Osteoblast (primary cell): ENCODE measurements at regions not wholly inside any gene's neighbourhood (a gene's known extent, or its start where the extent isn't known, plus 50 kb on each side); places are given as distances from the start of the nearest gene placed in this dataset.

Experiments used
- DNase-seq: peaks from one replicate; pipeline ENCODE4 v3.0.0; 2011; ENCODE audit warnings: low spot score, mixed read lengths; ENCODE audit not compliant: insufficient read length; ENCODE audit errors: missing footprints
- H2AFZ ChIP-seq: 2 replicates; pipeline ENCODE4 v1.6.0; 2011; ENCODE audit warnings: mild to moderate bottlenecking, low read length
- H3K27ac ChIP-seq: 2 replicates; pipeline ENCODE4 v1.5.1; 2011; ENCODE audit warnings: mild to moderate bottlenecking, low read depth, low read length, moderate library complexity
- H3K27me3 ChIP-seq: 2 replicates; pipeline ENCODE4 v1.6.0; 2012; ENCODE audit warnings: mild to moderate bottlenecking, control low read depth, inconsistent platforms, low read length, moderate library complexity; ENCODE audit not compliant: insufficient read depth
- H3K36me3 ChIP-seq: 2 replicates; pipeline ENCODE4 v1.5.1; 2011; ENCODE audit warnings: mild to moderate bottlenecking, low read length, control low read depth, moderate library complexity; ENCODE audit not compliant: insufficient read depth
- H3K4me1 ChIP-seq: 2 replicates; pipeline ENCODE4 v1.5.1; 2011; ENCODE audit warnings: mild to moderate bottlenecking, low read length, control low read depth, moderate library complexity; ENCODE audit not compliant: insufficient read depth
- H3K4me2 ChIP-seq: 2 replicates; pipeline ENCODE4 v1.6.0; 2011; ENCODE audit warnings: mild to moderate bottlenecking, low read length; ENCODE audit not compliant: insufficient read depth
- H3K4me3 ChIP-seq: fragments of 200-600 bp; sonication (generic); 3 replicates; pipeline ENCODE4 v1.5.1; 2012; ENCODE audit warnings: mild to moderate bottlenecking, low read length, inconsistent platforms; ENCODE audit not compliant: insufficient read depth
- H3K79me2 ChIP-seq: 2 replicates; pipeline ENCODE4 v1.6.0; 2012; ENCODE audit warnings: mild to moderate bottlenecking, low read length, control low read depth, inconsistent platforms; ENCODE audit not compliant: insufficient read depth
- H3K9me3 ChIP-seq: 2 replicates; pipeline ENCODE4 v1.5.1; 2011; ENCODE audit warnings: low read depth, low read length, control low read depth
- H4K20me1 ChIP-seq: 2 replicates; pipeline ENCODE4 v1.6.0; 2012; ENCODE audit warnings: mild to moderate bottlenecking, low read length, control low read depth; ENCODE audit not compliant: insufficient read depth
- TF ChIP-seq, protein P1 (sequence below): IDR thresholded peaks from 2 replicates; pipeline ENCODE4 v1.5.1; 2011; ENCODE audit warnings: mild to moderate bottlenecking, low read depth, low read length, moderate library complexity; ENCODE audit errors: extremely low read depth

GRCh38 chr15:93640411-93640962 lies 551.5 kb upstream of the RGMA start:
- TF ChIP-seq, protein P1, sequence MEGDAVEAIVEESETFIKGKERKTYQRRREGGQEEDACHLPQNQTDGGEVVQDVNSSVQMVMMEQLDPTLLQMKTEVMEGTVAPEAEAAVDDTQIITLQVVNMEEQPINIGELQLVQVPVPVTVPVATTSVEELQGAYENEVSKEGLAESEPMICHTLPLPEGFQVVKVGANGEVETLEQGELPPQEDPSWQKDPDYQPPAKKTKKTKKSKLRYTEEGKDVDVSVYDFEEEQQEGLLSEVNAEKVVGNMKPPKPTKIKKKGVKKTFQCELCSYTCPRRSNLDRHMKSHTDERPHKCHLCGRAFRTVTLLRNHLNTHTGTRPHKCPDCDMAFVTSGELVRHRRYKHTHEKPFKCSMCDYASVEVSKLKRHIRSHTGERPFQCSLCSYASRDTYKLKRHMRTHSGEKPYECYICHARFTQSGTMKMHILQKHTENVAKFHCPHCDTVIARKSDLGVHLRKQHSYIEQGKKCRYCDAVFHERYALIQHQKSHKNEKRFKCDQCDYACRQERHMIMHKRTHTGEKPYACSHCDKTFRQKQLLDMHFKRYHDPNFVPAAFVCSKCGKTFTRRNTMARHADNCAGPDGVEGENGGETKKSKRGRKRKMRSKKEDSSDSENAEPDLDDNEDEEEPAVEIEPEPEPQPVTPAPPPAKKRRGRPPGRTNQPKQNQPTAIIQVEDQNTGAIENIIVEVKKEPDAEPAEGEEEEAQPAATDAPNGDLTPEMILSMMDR, result no peak
- Histone ChIP-seq H3K4me2 (no peak overlapping the region), H3K4me1 (no peaks in the 10 kb centered on the region), H3K4me3 (no peak overlapping the region), H2AFZ (no peak overlapping the region), H4K20me1 (no peaks in the 10 kb centered on the region), H3K9me3 (no peaks in the 10 kb centered on the region), H3K27me3 (no peaks in the 10 kb centered on the region), H3K27ac (no peak overlapping the region), H3K36me3 (no peaks in the 10 kb centered on the region), H3K79me2 (no peaks in the 10 kb centered on the region)
- DNase-seq, result no peak

DNA sequence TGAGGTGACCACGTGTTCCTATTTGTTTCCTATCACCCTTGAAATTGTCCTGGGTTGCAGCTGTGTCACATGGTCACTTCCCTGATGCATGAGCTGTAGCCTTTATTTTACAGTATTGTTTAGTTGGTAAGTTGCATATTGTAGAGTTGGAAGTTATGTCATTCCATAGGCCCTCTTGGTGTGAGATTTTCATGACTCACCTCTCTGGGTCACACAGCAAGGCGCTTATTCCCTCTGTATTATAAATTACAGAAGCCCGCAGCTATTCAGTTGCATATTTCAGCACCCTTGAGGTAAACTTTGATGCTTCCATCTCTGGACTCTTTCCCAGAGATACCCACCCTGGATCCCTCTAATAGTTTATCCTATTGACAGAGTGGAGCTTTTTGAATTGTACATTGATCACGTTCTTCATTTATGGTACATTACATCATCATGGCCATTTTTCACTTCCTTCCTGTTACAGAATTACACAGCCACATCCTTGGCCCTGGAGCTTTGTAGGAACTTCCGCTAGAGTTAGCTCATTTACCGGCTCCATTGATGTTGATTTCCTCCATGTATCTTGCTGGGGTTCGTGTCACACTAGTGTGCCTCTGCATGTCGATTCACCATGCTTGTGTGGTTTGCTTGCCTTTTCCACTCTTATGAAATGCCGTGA lies 543.1 kb upstream of the RGMA start:
- Histone ChIP-seq H4K20me1 (no peaks in the 10 kb centered on the region), H2AFZ (no peak overlapping the region), H3K9me3 (no peaks in the 10 kb centered on the region), H3K4me2 (no peak overlapping the region), H3K27me3 (no peaks in the 10 kb centered on the region), H3K4me1 (no peaks in the 10 kb centered on the region), H3K27ac (no peak overlapping the region), H3K4me3 (no peak overlapping the region), H3K36me3 (no peaks in the 10 kb centered on the region), H3K79me2 (no peaks in the 10 kb centered on the region)
- DNase-seq, result no peak
- TF ChIP-seq, protein P1, result no peak

- H3K4me1 ChIP-seq, result no peaks in the 10 kb centered on the region
- DNase-seq, result no peak
- H3K4me2 ChIP-seq, result no peak overlapping the region
- H4K20me1 ChIP-seq, result no peaks in the 10 kb centered on the region
- H3K27ac ChIP-seq, result no peak overlapping the region
- TF ChIP-seq, protein P1, result no peak
- H3K27me3 ChIP-seq, result no peaks in the 10 kb centered on the region
- no peaks in the 10 kb centered on the region for H3K36me3 ChIP-seq
- H3K9me3 ChIP-seq, result no peaks in the 10 kb centered on the region
- H3K79me2 ChIP-seq, result no peaks in the 10 kb centered on the region
- no peak overlapping the region for H2AFZ ChIP-seq
- no peak overlapping the region for H3K4me3 ChIP-seq
Observed at GRCh38 chr15:93619597-93619996, 530.6 kb upstream of the RGMA start.

DNA sequence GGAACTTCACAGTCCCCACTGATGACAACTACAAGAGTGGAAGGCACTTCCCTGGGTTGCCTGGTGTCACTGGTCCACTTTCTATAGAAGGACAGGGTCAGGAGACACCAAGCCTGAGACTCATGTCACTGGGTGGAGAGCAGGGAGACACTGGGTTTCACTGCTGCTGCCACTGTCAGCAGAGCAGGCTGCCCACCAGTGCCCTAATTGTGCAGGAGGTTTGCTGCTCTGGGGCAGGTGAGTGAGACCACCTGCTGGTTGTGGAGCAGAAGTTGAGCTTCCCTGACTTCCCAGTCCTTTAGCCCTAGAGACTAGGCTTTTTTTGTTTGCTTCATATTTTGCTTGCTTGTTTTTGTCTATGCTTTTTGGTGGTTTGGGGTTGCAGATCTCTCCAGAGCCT lies 528.4 kb upstream of the RGMA start:
- Histone ChIP-seq H2AFZ (no peak overlapping the region), H3K27me3 (no peaks in the 10 kb centered on the region), H4K20me1 (no peaks in the 10 kb centered on the region), H3K4me1 (no peaks in the 10 kb centered on the region), H3K9me3 (no peaks in the 10 kb centered on the region), H3K4me3 (no peak overlapping the region), H3K36me3 (no peaks in the 10 kb centered on the region), H3K79me2 (no peaks in the 10 kb centered on the region), H3K27ac (no peak overlapping the region), H3K4me2 (no peak overlapping the region)
- TF ChIP-seq, protein P1, result no peak
- no peak for DNase-seq
